ENCODE measurements at regions not wholly inside any gene's neighbourhood (a gene's known extent, or its start where the extent isn't known, plus 50 kb on each side); places are given as distances from the start of the nearest gene placed in this dataset.

- no peak for TF ChIP-seq POLR2AphosphoS5 (IDR thresholded peaks at IDR 0.05)
- TF ChIP-seq, protein P1, sequence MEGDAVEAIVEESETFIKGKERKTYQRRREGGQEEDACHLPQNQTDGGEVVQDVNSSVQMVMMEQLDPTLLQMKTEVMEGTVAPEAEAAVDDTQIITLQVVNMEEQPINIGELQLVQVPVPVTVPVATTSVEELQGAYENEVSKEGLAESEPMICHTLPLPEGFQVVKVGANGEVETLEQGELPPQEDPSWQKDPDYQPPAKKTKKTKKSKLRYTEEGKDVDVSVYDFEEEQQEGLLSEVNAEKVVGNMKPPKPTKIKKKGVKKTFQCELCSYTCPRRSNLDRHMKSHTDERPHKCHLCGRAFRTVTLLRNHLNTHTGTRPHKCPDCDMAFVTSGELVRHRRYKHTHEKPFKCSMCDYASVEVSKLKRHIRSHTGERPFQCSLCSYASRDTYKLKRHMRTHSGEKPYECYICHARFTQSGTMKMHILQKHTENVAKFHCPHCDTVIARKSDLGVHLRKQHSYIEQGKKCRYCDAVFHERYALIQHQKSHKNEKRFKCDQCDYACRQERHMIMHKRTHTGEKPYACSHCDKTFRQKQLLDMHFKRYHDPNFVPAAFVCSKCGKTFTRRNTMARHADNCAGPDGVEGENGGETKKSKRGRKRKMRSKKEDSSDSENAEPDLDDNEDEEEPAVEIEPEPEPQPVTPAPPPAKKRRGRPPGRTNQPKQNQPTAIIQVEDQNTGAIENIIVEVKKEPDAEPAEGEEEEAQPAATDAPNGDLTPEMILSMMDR (IDR thresholded peaks at IDR 0.05), result no peak
These were observed 141.7 kb downstream of the GPCPD1 start for GRCh38 chr20:5469111-5469510.

Data from transverse colon (tissue), 4 donors.